MM.1S (cell line): ENCODE measurements at regions not wholly inside any gene's neighbourhood (a gene's known extent, or its start where the extent isn't known, plus 50 kb on each side); places are given as distances from the start of the nearest gene placed in this dataset.

Experiments used
- EZH2 ChIP-seq: fragments of 300-600 bp; sonication (generic); optimal IDR thresholded peaks from 2 replicates; pipeline ENCODE3; 2017; ENCODE audit warnings: low read depth, mild to moderate bottlenecking, antibody characterized with exemption, low read length, mixed read lengths
- EZH2phosphoT487 ChIP-seq: fragments of 300-600 bp; sonication (generic); IDR thresholded peaks from 2 replicates; pipeline ENCODE4 v1.6.1; 2018; ENCODE audit warnings: antibody characterized with exemption, low read length
- TF ChIP-seq, protein P1 (sequence below): fragments of 300-600 bp; sonication (generic); IDR thresholded peaks from 2 replicates; pipeline ENCODE4 v1.5.1; 2016; ENCODE audit warnings: antibody characterized with exemption, low read length, mixed read lengths

- TF ChIP-seq, protein P1, sequence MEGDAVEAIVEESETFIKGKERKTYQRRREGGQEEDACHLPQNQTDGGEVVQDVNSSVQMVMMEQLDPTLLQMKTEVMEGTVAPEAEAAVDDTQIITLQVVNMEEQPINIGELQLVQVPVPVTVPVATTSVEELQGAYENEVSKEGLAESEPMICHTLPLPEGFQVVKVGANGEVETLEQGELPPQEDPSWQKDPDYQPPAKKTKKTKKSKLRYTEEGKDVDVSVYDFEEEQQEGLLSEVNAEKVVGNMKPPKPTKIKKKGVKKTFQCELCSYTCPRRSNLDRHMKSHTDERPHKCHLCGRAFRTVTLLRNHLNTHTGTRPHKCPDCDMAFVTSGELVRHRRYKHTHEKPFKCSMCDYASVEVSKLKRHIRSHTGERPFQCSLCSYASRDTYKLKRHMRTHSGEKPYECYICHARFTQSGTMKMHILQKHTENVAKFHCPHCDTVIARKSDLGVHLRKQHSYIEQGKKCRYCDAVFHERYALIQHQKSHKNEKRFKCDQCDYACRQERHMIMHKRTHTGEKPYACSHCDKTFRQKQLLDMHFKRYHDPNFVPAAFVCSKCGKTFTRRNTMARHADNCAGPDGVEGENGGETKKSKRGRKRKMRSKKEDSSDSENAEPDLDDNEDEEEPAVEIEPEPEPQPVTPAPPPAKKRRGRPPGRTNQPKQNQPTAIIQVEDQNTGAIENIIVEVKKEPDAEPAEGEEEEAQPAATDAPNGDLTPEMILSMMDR = no peak
- TF ChIP-seq EZH2 = no peak
- no peak for TF ChIP-seq EZH2phosphoT487
These were observed 185.9 kb upstream of the RBM19 start for GRCh38 chr12:114152066-114152465.
